H9 (cell line): ENCODE measurements at regions not wholly inside any gene's neighbourhood (a gene's known extent, or its start where the extent isn't known, plus 50 kb on each side); places are given as distances from the start of the nearest gene placed in this dataset.

Experiments
- DNase-seq: peaks from one replicate; pipeline ENCODE4 v3.0.0-alpha.2; 2017
- H2AFZ ChIP-seq: one replicate; pipeline ENCODE4 v1.6.1; 2013; ENCODE audit warnings: mild to moderate bottlenecking, low read length, control low read depth, moderate library complexity
- H2AK5ac ChIP-seq: 2 replicates; pipeline ENCODE4 v1.6.1; 2013; ENCODE audit warnings: low read length, control low read depth, mixed read lengths; ENCODE audit not compliant: insufficient read length
- H2BK120ac ChIP-seq: one replicate; pipeline ENCODE4 v1.6.1; 2013; ENCODE audit warnings: low read depth, mild to moderate bottlenecking, low read length, control low read depth, inconsistent platforms; ENCODE audit not compliant: poor library complexity, severe bottlenecking
- H2BK12ac ChIP-seq: 2 replicates; pipeline ENCODE4 v1.6.1; 2013; ENCODE audit warnings: low read length, control low read depth, mixed read lengths, low read depth; ENCODE audit not compliant: insufficient read length
- H2BK15ac ChIP-seq: 2 replicates; pipeline ENCODE4 v1.6.1; 2013; ENCODE audit warnings: low read depth, low read length, control low read depth
- H2BK20ac ChIP-seq: one replicate; pipeline ENCODE4 v1.6.1; 2013; ENCODE audit warnings: low read depth, mild to moderate bottlenecking, low read length, control low read depth, inconsistent platforms; ENCODE audit not compliant: poor library complexity, severe bottlenecking
- H2BK5ac ChIP-seq: 2 replicates; pipeline ENCODE4 v1.6.1; 2013; ENCODE audit warnings: low read length, control low read depth, mixed read lengths; ENCODE audit not compliant: insufficient read length
- H3K14ac ChIP-seq: 2 replicates; pipeline ENCODE4 v1.6.1; 2013; ENCODE audit warnings: low read length, control low read depth; ENCODE audit not compliant: insufficient read depth
- H3K18ac ChIP-seq: 2 replicates; pipeline ENCODE4 v1.6.1; 2013; ENCODE audit warnings: low read depth, mild to moderate bottlenecking, mixed read lengths, low read length, control low read depth; ENCODE audit not compliant: insufficient read length
- H3K23ac ChIP-seq: 2 replicates; pipeline ENCODE4 v1.6.1; 2013; ENCODE audit warnings: low read length, control low read depth, mixed read lengths, low read depth; ENCODE audit not compliant: insufficient read length
- H3K23me2 ChIP-seq: 2 replicates; pipeline ENCODE4 v1.6.1; 2013; ENCODE audit warnings: low read depth, mild to moderate bottlenecking, mixed read lengths, low read length, control low read depth; ENCODE audit not compliant: insufficient read length, poor library complexity, severe bottlenecking
- H3K27ac ChIP-seq: 2 replicates; pipeline ENCODE4 v1.5.1; 2013; ENCODE audit warnings: low read length, control low read depth, mixed read lengths, low read depth; ENCODE audit not compliant: insufficient read length
- H3K27me3 ChIP-seq: 2 replicates; pipeline ENCODE4 v1.6.1; 2013; ENCODE audit warnings: low read length, control low read depth, inconsistent platforms; ENCODE audit not compliant: insufficient read depth
- H3K4ac ChIP-seq: 2 replicates; pipeline ENCODE4 v1.6.1; 2013; ENCODE audit warnings: low read depth, mild to moderate bottlenecking, control low read depth, inconsistent platforms, low read length, moderate library complexity
- H3K4me1 ChIP-seq: 2 replicates; pipeline ENCODE4 v1.6.1; 2013; ENCODE audit warnings: low read length, control low read depth, inconsistent platforms; ENCODE audit not compliant: insufficient read depth
- H3K4me2 ChIP-seq: 2 replicates; pipeline ENCODE4 v1.6.1; 2013; ENCODE audit warnings: low read length, control low read depth, mixed read lengths; ENCODE audit not compliant: insufficient read length, insufficient read depth
- H3K56ac ChIP-seq: 2 replicates; pipeline ENCODE4 v1.6.1; 2013; ENCODE audit warnings: low read depth, mild to moderate bottlenecking, mixed read lengths, low read length, control low read depth; ENCODE audit not compliant: insufficient read length
- H3K79me1 ChIP-seq: 2 replicates; pipeline ENCODE4 v1.6.1; 2013; ENCODE audit warnings: low read depth, mild to moderate bottlenecking, moderate library complexity, low read length, control low read depth, inconsistent platforms; ENCODE audit not compliant: insufficient read depth, poor library complexity, severe bottlenecking
- H3K79me2 ChIP-seq: 2 replicates; pipeline ENCODE4 v1.6.1; 2013; ENCODE audit warnings: low read length, control low read depth, inconsistent platforms; ENCODE audit not compliant: insufficient read depth
- H3K9ac ChIP-seq: 2 replicates; pipeline ENCODE4 v1.6.1; 2013; ENCODE audit warnings: low read length, control low read depth, mixed read lengths; ENCODE audit not compliant: insufficient read length; ENCODE audit errors: extremely low read depth
- H3K9me3 ChIP-seq: one replicate; pipeline ENCODE4 v1.6.1; 2013; ENCODE audit warnings: low read depth, low read length, inconsistent platforms; ENCODE audit not compliant: control insufficient read depth
- H3T11ph ChIP-seq: one replicate; pipeline ENCODE4 v1.6.1; 2013; ENCODE audit warnings: mild to moderate bottlenecking, low read length, control low read depth, inconsistent platforms
- H4K20me1 ChIP-seq: one replicate; pipeline ENCODE4 v1.6.1; 2013; ENCODE audit not compliant: control insufficient read depth, insufficient read length, insufficient read depth
- H4K5ac ChIP-seq: 2 replicates; pipeline ENCODE4 v1.6.1; 2013; ENCODE audit warnings: low read depth, mild to moderate bottlenecking, mixed read lengths, low read length, control low read depth; ENCODE audit not compliant: insufficient read length
- H4K8ac ChIP-seq: replicated peaks from 2 replicates; pipeline ENCODE4 v1.6.1; 2013; ENCODE audit warnings: low read length, control low read depth, mixed read lengths, low read depth; ENCODE audit not compliant: insufficient read length
- H4K91ac ChIP-seq: 2 replicates; pipeline ENCODE4 v1.6.1; 2013; ENCODE audit warnings: low read depth, mild to moderate bottlenecking, moderate library complexity, mixed read lengths, low read length, control low read depth; ENCODE audit not compliant: insufficient read length
- H3K27ac Mint-ChIP-seq, 3 experiments: 2 replicates in 2 of 3; 3 replicates in 1 of 3; pipeline ENCODE4 v1.8.0; 2020 to 2021; ENCODE audit warnings: mixed read lengths in 3 of 3, mild to moderate bottlenecking in 1 of 3, moderate library complexity in 1 of 3
- H3K27me3 Mint-ChIP-seq: 2 replicates; pipeline ENCODE4 v1.8.0; 2021; ENCODE audit warnings: low read depth, mild to moderate bottlenecking, moderate library complexity, mixed read lengths
- H3K36me3 Mint-ChIP-seq, 3 experiments: 2 replicates in 2 of 3; 3 replicates in 1 of 3; pipeline ENCODE4 v1.8.0; 2020 to 2021; ENCODE audit warnings: low read depth in 3 of 3, mixed read lengths in 3 of 3; ENCODE audit not compliant: insufficient read depth in 1 of 3
- H3K4me1 Mint-ChIP-seq, 2 experiments: 2 replicates each; pipeline ENCODE4 v1.8.0; 2020; ENCODE audit warnings: mixed read lengths in 2 of 2
- H3K4me3 Mint-ChIP-seq, 2 experiments: 2 replicates in 1 of 2; 3 replicates in 1 of 2; pipeline ENCODE4 v1.8.0; 2020 to 2021; ENCODE audit warnings: mild to moderate bottlenecking in 2 of 2, mixed read lengths in 2 of 2, moderate library complexity in 1 of 2
- H3K9me3 Mint-ChIP-seq, 2 experiments: 2 replicates in 1 of 2; 3 replicates in 1 of 2; pipeline ENCODE4 v1.8.0; 2020; ENCODE audit warnings: mild to moderate bottlenecking in 2 of 2, mixed read lengths in 2 of 2, moderate library complexity in 1 of 2
- CTCF ChIP-seq: fragments of 200-600 bp; sonication (generic); conservative IDR thresholded peaks from 3 replicates; pipeline ENCODE4 v1.8.0; 2021; ENCODE audit warnings: antibody characterized with exemption, mild to moderate bottlenecking
- WGBS: extraction: QIAGEN DNeasy Blood & Tissue Kit; methylation state at CpG from one replicate; pipeline ENCODE4 v1.1.7; 2013; ENCODE audit warnings: missing lambda C conversion rate, low lambda C conversion rate, mixed read lengths; ENCODE audit not compliant: insufficient read length; ENCODE audit errors: extremely low coverage; 5-methylcytosine and 5-hydroxymethylcytosine counted together

DNA sequence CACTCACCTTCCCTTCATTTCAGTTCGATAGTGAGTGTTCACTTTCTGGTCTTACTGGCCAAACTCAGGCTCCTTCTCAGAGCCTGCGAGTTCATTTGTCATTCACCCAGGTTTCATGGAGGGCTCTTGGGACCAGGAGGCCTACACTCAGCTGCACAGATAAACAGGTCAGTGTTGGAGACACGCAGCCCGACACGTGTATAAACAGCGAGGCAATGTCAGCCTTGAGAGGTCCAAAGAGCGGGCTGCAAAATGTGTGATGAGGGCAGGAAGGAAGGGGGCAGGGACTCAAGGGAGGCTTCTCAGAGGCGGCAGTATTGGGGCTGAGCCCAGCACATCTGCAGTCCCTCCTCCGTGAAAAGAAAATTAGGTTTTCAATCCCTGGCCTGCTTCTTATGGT lies 82.6 kb upstream of the ZNF618 start:
- H2AK5ac ChIP-seq: no peak overlapping the region
- no peaks in the 10 kb centered on the region for H3K23me2 ChIP-seq
- no peak overlapping the region for H2BK120ac ChIP-seq
- no peak overlapping the region for H4K5ac ChIP-seq
- no peak for DNase-seq
- H2BK20ac ChIP-seq: no peak overlapping the region
- H3K4ac ChIP-seq: no peak overlapping the region
- H2BK12ac ChIP-seq: no peak overlapping the region
- H3K79me2 ChIP-seq: no peaks in the 10 kb centered on the region
- no peaks in the 10 kb centered on the region for H4K20me1 ChIP-seq
- 0 out of 2 replicates have a peak overlapping the region, but pooled peaks have one; percentile 30 for H3K14ac ChIP-seq
- no peak overlapping the region for H2BK15ac ChIP-seq
- no peak overlapping the region for H2BK5ac ChIP-seq
- H3K4me1 ChIP-seq: peaks cover 6% of the 10 kb centered on the region; the same call in 1 of the 2 replicates
- no peak for TF ChIP-seq CTCF
- no peak overlapping the region for H3K23ac ChIP-seq
- no peak overlapping the region for H3K56ac ChIP-seq
- Mint-ChIP-seq H3K27ac (no peak overlapping the region), H3K27me3 (peaks cover 20% of the 10 kb centered on the region), H3K9me3 (peaks cover 0 to 2% of the 10 kb centered on the region in 2 experiments; a peak in 1 of 5 replicates), H3K4me3 (no peak overlapping the region; a peak in 1 of 5 replicates), H3K36me3 (peaks cover 0 to 3% (median 0%) of the 10 kb centered on the region in 3 experiments; a peak in 1 of 7 replicates), H3K4me1 (peaks cover 25 to 35% of the 10 kb centered on the region in 2 experiments)
- H3K9ac ChIP-seq: no peak overlapping the region
- H3K9me3 ChIP-seq: no peaks in the 10 kb centered on the region
- WGBS: no CpG with 5 or more reads among the region's 9 CpGs
- H3K27me3 ChIP-seq: no peaks in the 10 kb centered on the region
- no peak overlapping the region for H4K8ac ChIP-seq
- no peak overlapping the region for H3K4me2 ChIP-seq
- no peak overlapping the region for H3T11ph ChIP-seq
- no peak overlapping the region for H4K91ac ChIP-seq
- H3K18ac ChIP-seq: no peak overlapping the region
- no peak overlapping the region for H3K27ac ChIP-seq
- no peaks in the 10 kb centered on the region for H3K79me1 ChIP-seq
- H2AFZ ChIP-seq: no peak overlapping the region
